GM12878 (cell line): ENCODE measurements at regions not wholly inside any gene's neighbourhood (a gene's known extent, or its start where the extent isn't known, plus 50 kb on each side); places are given as distances from the start of the nearest gene placed in this dataset.
"Not testable (repeated sequence)": the region's sequence is repeated elsewhere in the genome, so short reads cannot be mapped to it uniquely, and the experiment has no call there.

Source experiments
- ATAC-seq: fragments of 200-7000 bp; cut with Tn5 transposase; 3 replicates; pipeline ENCODE4 v1.9.1; 2020; ENCODE audit warnings: mild to moderate bottlenecking, moderate library complexity
- BruUV-seq: library from RNA; stranded (reverse); fragments of 400-500 nt; replicated peaks from 2 replicates; lab custom pipeline; 2021; lab: Mats Ljungman, UMichigan
- CTCF ChIA-PET: fragments of 300-600 bp; sonication (Branson Sonifier 250); formaldehyde crosslinking; extraction: SDS; loops from one replicate; lab custom pipeline; 2021; ENCODE audit warnings: inconsistent platforms; lab: Yijun Ruan, JAX
- POLR2A ChIA-PET: fragments of 350-600 bp; formaldehyde crosslinking; extraction: SDS; loops from one replicate; lab custom pipeline; 2021; ENCODE audit warnings: inconsistent platforms; lab: Charles Lee
- RAD21 ChIA-PET: fragments of 300-600 bp; sonication (Branson Sonifier 250); formaldehyde crosslinking; loops from one replicate; lab custom pipeline; 2023; ENCODE audit warnings: antibody characterized with exemption; ENCODE audit not compliant: unreplicated experiment; lab: Charles Lee
- SMC1A ChIA-PET: fragments of 300-600 bp; sonication (Branson Sonifier 250); formaldehyde crosslinking; loops from one replicate; lab custom pipeline; 2023; ENCODE audit not compliant: unreplicated experiment, uncharacterized antibody; lab: Charles Lee
- DNase-seq: peaks from one replicate; pipeline ENCODE4 v3.0.0-alpha.2; 2011; ENCODE audit warnings: low read depth, low spot score
- FAIRE-seq: peaks from 3 replicates; lab custom pipeline; 2011; peaks lifted over from hg19 to GRCh38; lab: Jason Lieb, UNC
- H2AFZ ChIP-seq: 2 replicates; pipeline ENCODE4 v1.6.0; 2011; ENCODE audit warnings: low read depth, low read length, control low read depth; ENCODE audit not compliant: control insufficient read depth
- H3K27ac ChIP-seq: 2 replicates; pipeline ENCODE4 v1.5.1; 2011; ENCODE audit warnings: control low read depth; ENCODE audit not compliant: control insufficient read depth, insufficient read depth
- H3K27me3 ChIP-seq, 2 experiments: replicated peaks in 1 of 2; 2 replicates each; pipeline versions ENCODE4 v1.6.0 to v1.6.1; 2011; ENCODE audit warnings: low read length in 1 of 2; ENCODE audit not compliant: control insufficient read depth in 2 of 2, insufficient read depth in 2 of 2
- H3K36me3 ChIP-seq, 2 experiments: 2 replicates each; pipeline ENCODE4 v1.5.1; 2011; ENCODE audit warnings: low read length in 1 of 2; ENCODE audit not compliant: control insufficient read depth in 2 of 2, insufficient read depth in 2 of 2
- H3K4me1 ChIP-seq: 2 replicates; pipeline ENCODE4 v1.6.1; 2011; ENCODE audit warnings: mild to moderate bottlenecking, low read length, moderate library complexity, mixed read lengths; ENCODE audit not compliant: control insufficient read depth, insufficient read depth
- H3K4me2 ChIP-seq: 2 replicates; pipeline ENCODE4 v1.6.0; 2011; ENCODE audit warnings: control low read depth; ENCODE audit not compliant: control insufficient read depth, insufficient read depth
- H3K4me3 ChIP-seq: fragments of 200-600 bp; sonication (generic); 2 replicates; pipeline ENCODE4 v1.5.1; 2016
- H3K79me2 ChIP-seq: 2 replicates; pipeline ENCODE4 v1.6.0; 2011; ENCODE audit warnings: low read length; ENCODE audit not compliant: control insufficient read depth, insufficient read depth
- H3K9ac ChIP-seq: 2 replicates; pipeline ENCODE4 v1.8.0; 2011; ENCODE audit warnings: low read length, control low read depth, mixed read lengths; ENCODE audit not compliant: control insufficient read depth, insufficient read depth
- H3K9me3 ChIP-seq: replicated peaks from 3 replicates; pipeline ENCODE4 v1.5.1; 2011; ENCODE audit warnings: mild to moderate bottlenecking, low read length; ENCODE audit not compliant: control insufficient read depth, insufficient read depth
- H4K20me1 ChIP-seq: 2 replicates; pipeline ENCODE4 v1.6.0; 2011; ENCODE audit not compliant: control insufficient read depth, insufficient read depth
- NFXL1 ChIP-seq: fragments of 450-650 bp; IDR thresholded peaks from 2 replicates; pipeline ENCODE4 v1.6.1; 2017; ENCODE audit warnings: antibody characterized with exemption, mild to moderate bottlenecking, borderline replicate concordance
- WGBS: methylation state at CpG from one replicate; pipeline ENCODE4 v1.1.6; 2016; ENCODE audit warnings: low lambda C conversion rate; ENCODE audit not compliant: insufficient replicate concordance, insufficient coverage; ENCODE audit errors: missing lambda C conversion rate; 5-methylcytosine and 5-hydroxymethylcytosine counted together
- in situ Hi-C: fragments of 300-500 bp; cut with MboI; formaldehyde crosslinking; loops from 9 replicates; pipeline ENCODE4 v1.14.3; 2018; ENCODE audit warnings: mixed read lengths
- intact Hi-C: fragments of 100-400 bp; cut with micrococcal nuclease; formaldehyde crosslinking; loops from one replicate; pipeline ENCODE4 v1.14.2; 2022; ENCODE audit not compliant: unreplicated experiment

DNA sequence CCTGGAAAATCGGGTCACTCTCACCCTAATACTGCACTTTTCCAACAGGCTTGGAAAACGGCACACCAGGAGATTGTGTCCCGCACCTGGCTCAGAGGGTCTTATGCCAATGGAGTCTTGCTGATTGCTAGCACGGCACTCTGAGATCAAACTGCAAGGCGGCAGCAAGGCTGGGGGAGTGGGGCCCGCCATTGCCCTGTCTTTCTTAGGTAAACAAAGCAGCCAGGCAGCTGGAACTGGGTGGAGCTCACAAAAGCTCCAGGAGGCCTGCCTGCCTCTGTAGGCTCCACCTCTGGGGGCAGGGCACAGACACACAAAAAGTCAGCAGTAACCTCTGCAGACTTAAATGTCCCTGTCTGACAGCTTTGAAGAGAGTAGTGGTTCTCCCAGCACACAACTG is 557.9 kb upstream of the WSB1 start:
- SMC1A ChIA-PET, DNase-seq, H3K9ac ChIP-seq, H3K79me2 ChIP-seq, POLR2A ChIA-PET, in situ Hi-C loops, H2AFZ ChIP-seq, RAD21 ChIA-PET, FAIRE-seq, intact Hi-C loops, H3K27me3 ChIP-seq, H3K4me1 ChIP-seq, H3K36me3 ChIP-seq, ATAC-seq, H3K4me3 ChIP-seq, BruUV-seq, H3K27ac ChIP-seq, H3K4me2 ChIP-seq, H4K20me1 ChIP-seq, CTCF ChIA-PET, H3K9me3 ChIP-seq: not testable (repeated sequence)
- 42% methylated on average over 5 of the region's 6 CpGs for WGBS

DNA sequence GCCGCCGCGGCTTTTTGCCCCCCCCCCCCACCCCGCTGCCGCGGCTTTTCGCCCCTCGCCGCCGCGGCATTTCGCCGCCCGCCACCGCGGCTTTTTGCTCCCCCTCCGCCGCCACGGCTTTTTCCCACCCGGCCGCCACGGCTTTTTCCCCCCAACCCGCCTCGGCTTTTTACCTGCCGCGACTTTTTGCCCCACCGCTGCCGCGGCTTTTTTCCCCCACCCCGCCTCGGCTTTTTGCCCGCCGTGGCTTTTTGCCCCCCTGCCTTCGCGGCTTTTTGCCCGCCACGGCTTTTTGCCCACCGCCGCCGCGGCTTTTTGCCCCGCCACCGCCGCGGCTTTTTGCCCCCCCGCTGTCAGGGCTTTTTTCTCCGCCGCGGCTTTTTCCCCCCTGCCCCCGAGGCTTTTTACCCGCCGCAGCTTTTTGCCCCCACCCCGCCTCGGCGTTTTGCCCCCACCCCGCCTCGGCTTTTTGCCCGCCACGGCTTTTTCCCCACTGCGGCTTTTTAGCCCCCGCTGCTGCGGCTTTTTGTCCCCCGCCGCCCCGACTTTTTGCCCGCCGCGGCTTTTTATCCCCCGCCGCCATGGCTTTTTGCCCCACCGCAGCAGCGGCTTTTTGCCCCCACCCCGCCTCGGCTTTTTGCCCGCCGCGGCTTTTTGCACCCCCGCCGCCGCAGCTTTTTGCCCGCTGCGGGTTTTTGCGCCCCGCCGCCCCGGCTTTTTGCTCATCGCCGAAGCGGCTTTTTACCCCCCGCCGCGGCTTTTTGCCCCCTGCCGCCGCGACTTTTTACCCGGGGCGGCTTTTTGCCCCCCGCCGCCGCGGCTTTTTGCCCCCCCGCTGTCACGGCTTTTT is 527.8 kb upstream of the WSB1 start:
- Histone ChIP-seq H3K79me2 (no peaks in the 10 kb centered on the region), H3K27ac (no peak overlapping the region), H2AFZ (no peak overlapping the region), H3K27me3 (no peaks in the 10 kb centered on the region), H3K36me3 (no peaks in the 10 kb centered on the region), H3K4me1 (no peaks in the 10 kb centered on the region), H3K9me3 (no peaks in the 10 kb centered on the region), H3K4me3 (no peak overlapping the region), H3K9ac (no peak overlapping the region), H4K20me1 (no peaks in the 10 kb centered on the region), H3K4me2 (no peak overlapping the region)
- SMC1A ChIA-PET: no interaction called here
- no TSS peak for BruUV-seq
- CTCF ChIA-PET: no interaction called here
- no peak for DNase-seq
- intact Hi-C loops (no loop called here), in situ Hi-C loops (no loop called here)
- POLR2A ChIA-PET: no interaction called here
- 82% methylated on average over 41 of the region's 103 CpGs for WGBS
- no peak for FAIRE-seq
- RAD21 ChIA-PET: no interaction called here
- ATAC-seq: no peak
- no peak for TF ChIP-seq NFXL1
